GM12878 (cell line): ENCODE measurements at regions not wholly inside any gene's neighbourhood (a gene's known extent, or its start where the extent isn't known, plus 50 kb on each side); places are given as distances from the start of the nearest gene placed in this dataset.
"Not testable (repeated sequence)": the region's sequence is repeated elsewhere in the genome, so short reads cannot be mapped to it uniquely, and the experiment has no call there.

Experiments
- ATAC-seq: fragments of 200-7000 bp; cut with Tn5 transposase; 3 replicates; pipeline ENCODE4 v1.9.1; 2020; ENCODE audit warnings: mild to moderate bottlenecking, moderate library complexity
- BruUV-seq: library from RNA; stranded (reverse); fragments of 400-500 nt; replicated peaks from 2 replicates; lab custom pipeline; 2021; lab: Mats Ljungman, UMichigan
- CTCF ChIA-PET: fragments of 300-600 bp; sonication (Branson Sonifier 250); formaldehyde crosslinking; extraction: SDS; loops from one replicate; lab custom pipeline; 2021; ENCODE audit warnings: inconsistent platforms; lab: Yijun Ruan, JAX
- POLR2A ChIA-PET: fragments of 350-600 bp; formaldehyde crosslinking; extraction: SDS; loops from one replicate; lab custom pipeline; 2021; ENCODE audit warnings: inconsistent platforms; lab: Charles Lee
- RAD21 ChIA-PET: fragments of 300-600 bp; sonication (Branson Sonifier 250); formaldehyde crosslinking; loops from one replicate; lab custom pipeline; 2023; ENCODE audit warnings: antibody characterized with exemption; ENCODE audit not compliant: unreplicated experiment; lab: Charles Lee
- SMC1A ChIA-PET: fragments of 300-600 bp; sonication (Branson Sonifier 250); formaldehyde crosslinking; loops from one replicate; lab custom pipeline; 2023; ENCODE audit not compliant: unreplicated experiment, uncharacterized antibody; lab: Charles Lee
- DNase-seq: peaks from one replicate; pipeline ENCODE4 v3.0.0-alpha.2; 2011; ENCODE audit warnings: low read depth, low spot score
- FAIRE-seq: peaks from 3 replicates; lab custom pipeline; 2011; peaks lifted over from hg19 to GRCh38; lab: Jason Lieb, UNC
- H2AFZ ChIP-seq: 2 replicates; pipeline ENCODE4 v1.6.0; 2011; ENCODE audit warnings: low read depth, low read length, control low read depth; ENCODE audit not compliant: control insufficient read depth
- H3K27ac ChIP-seq: 2 replicates; pipeline ENCODE4 v1.5.1; 2011; ENCODE audit warnings: control low read depth; ENCODE audit not compliant: control insufficient read depth, insufficient read depth
- H3K27me3 ChIP-seq, 2 experiments: replicated peaks in 1 of 2; 2 replicates each; pipeline versions ENCODE4 v1.6.0 to v1.6.1; 2011; ENCODE audit warnings: low read length in 1 of 2; ENCODE audit not compliant: control insufficient read depth in 2 of 2, insufficient read depth in 2 of 2
- H3K36me3 ChIP-seq, 2 experiments: 2 replicates each; pipeline ENCODE4 v1.5.1; 2011; ENCODE audit warnings: low read length in 1 of 2; ENCODE audit not compliant: control insufficient read depth in 2 of 2, insufficient read depth in 2 of 2
- H3K4me1 ChIP-seq: 2 replicates; pipeline ENCODE4 v1.6.1; 2011; ENCODE audit warnings: mild to moderate bottlenecking, low read length, moderate library complexity, mixed read lengths; ENCODE audit not compliant: control insufficient read depth, insufficient read depth
- H3K4me2 ChIP-seq: 2 replicates; pipeline ENCODE4 v1.6.0; 2011; ENCODE audit warnings: control low read depth; ENCODE audit not compliant: control insufficient read depth, insufficient read depth
- H3K4me3 ChIP-seq: fragments of 200-600 bp; sonication (generic); 2 replicates; pipeline ENCODE4 v1.5.1; 2016
- H3K79me2 ChIP-seq: 2 replicates; pipeline ENCODE4 v1.6.0; 2011; ENCODE audit warnings: low read length; ENCODE audit not compliant: control insufficient read depth, insufficient read depth
- H3K9ac ChIP-seq: 2 replicates; pipeline ENCODE4 v1.8.0; 2011; ENCODE audit warnings: low read length, control low read depth, mixed read lengths; ENCODE audit not compliant: control insufficient read depth, insufficient read depth
- H3K9me3 ChIP-seq: replicated peaks from 3 replicates; pipeline ENCODE4 v1.5.1; 2011; ENCODE audit warnings: mild to moderate bottlenecking, low read length; ENCODE audit not compliant: control insufficient read depth, insufficient read depth
- H4K20me1 ChIP-seq: 2 replicates; pipeline ENCODE4 v1.6.0; 2011; ENCODE audit not compliant: control insufficient read depth, insufficient read depth
- CEBPZ ChIP-seq: fragments of 150-350 bp; IDR thresholded peaks from 2 replicates; pipeline ENCODE4 v1.6.1; 2016; ENCODE audit warnings: low read depth, low read length
- CTCF ChIP-seq, 3 experiments: IDR thresholded peaks in 2 of 3; conservative IDR thresholded peaks in 1 of 3; 2 replicates each; pipeline ENCODE4 v1.5.1; 2011; ENCODE audit warnings: low read depth in 3 of 3, low read length in 3 of 3, mild to moderate bottlenecking in 3 of 3, control low read depth in 2 of 3, moderate library complexity in 2 of 3, inconsistent platforms in 1 of 3, mixed read lengths in 1 of 3; ENCODE audit not compliant: control insufficient read depth in 2 of 3, insufficient read depth in 1 of 3; ENCODE audit errors: extremely low read depth in 1 of 3
- KDM1A ChIP-seq: fragments of 200-600 bp; sonication (generic); IDR thresholded peaks from 2 replicates; pipeline ENCODE4 v1.6.1; 2016; ENCODE audit warnings: borderline replicate concordance
- LARP7 ChIP-seq: fragments of 450-650 bp; IDR thresholded peaks from 2 replicates; pipeline ENCODE4 v1.6.1; 2017; ENCODE audit warnings: mild to moderate bottlenecking
- NFXL1 ChIP-seq: fragments of 450-650 bp; IDR thresholded peaks from 2 replicates; pipeline ENCODE4 v1.6.1; 2017; ENCODE audit warnings: antibody characterized with exemption, mild to moderate bottlenecking, borderline replicate concordance
- PAX5 ChIP-seq: IDR thresholded peaks from 2 replicates; pipeline ENCODE4 v1.6.1; 2011; ENCODE audit warnings: low read depth, low read length, borderline replicate concordance
- SIX5 ChIP-seq: IDR thresholded peaks from 2 replicates; pipeline ENCODE4 v1.6.1; 2011; ENCODE audit warnings: mild to moderate bottlenecking, low read depth, low read length, moderate library complexity; ENCODE audit not compliant: severe bottlenecking
- YBX1 ChIP-seq: fragments of 450-650 bp; IDR thresholded peaks from 2 replicates; pipeline ENCODE4 v1.6.1; 2016; ENCODE audit warnings: antibody characterized with exemption
- ZNF207 ChIP-seq: fragments of 450-650 bp; IDR thresholded peaks from 2 replicates; pipeline ENCODE4 v1.6.1; 2014; ENCODE audit warnings: antibody characterized with exemption, mild to moderate bottlenecking, borderline replicate concordance
- WGBS: methylation state at CpG from one replicate; pipeline ENCODE4 v1.1.6; 2016; ENCODE audit warnings: low lambda C conversion rate; ENCODE audit not compliant: insufficient replicate concordance, insufficient coverage; ENCODE audit errors: missing lambda C conversion rate; 5-methylcytosine and 5-hydroxymethylcytosine counted together
- in situ Hi-C: fragments of 300-500 bp; cut with MboI; formaldehyde crosslinking; loops from 9 replicates; pipeline ENCODE4 v1.14.3; 2018; ENCODE audit warnings: mixed read lengths
- intact Hi-C: fragments of 100-400 bp; cut with micrococcal nuclease; formaldehyde crosslinking; loops from one replicate; pipeline ENCODE4 v1.14.2; 2022; ENCODE audit not compliant: unreplicated experiment

- ChIA-PET RAD21 (no interaction called here), SMC1A (no interaction called here), CTCF (interaction anchor here (1.1 kb wide), 1 partner anchor 296 kb away, joined by 3 read pairs; no protein-coding TSS in a partner anchor), POLR2A (no interaction called here)
- 72% methylated on average over 19 of the region's 39 CpGs for WGBS
- no peak overlapping the region for H3K9ac ChIP-seq
- H3K4me3 ChIP-seq = no peak overlapping the region
- no peak overlapping the region for H3K27ac ChIP-seq
- no TSS peak for BruUV-seq
- H3K9me3 ChIP-seq = no peaks in the 10 kb centered on the region
- H3K4me1 ChIP-seq = no peaks in the 10 kb centered on the region
- TF ChIP-seq LARP7 = no peak
- TF ChIP-seq SIX5 = no peak
- TF ChIP-seq ZNF207 = no peak
- no peak for TF ChIP-seq PAX5
- TF ChIP-seq NFXL1 = no peak
- TF ChIP-seq KDM1A = no peak
- TF ChIP-seq CEBPZ = no peak
- TF ChIP-seq CTCF (IDR thresholded peaks at IDR 0.05 in 2 of 3, conservative IDR thresholded peaks at IDR 0.05 in 1 of 3; ENCODE audit: control insufficient read depth in 2 of 3, extremely low read depth in 1 of 3, insufficient read depth in 1 of 3, low read depth in 3 of 3, low read length in 3 of 3) = no peak
- no peak for TF ChIP-seq YBX1
- H3K79me2 ChIP-seq = no peaks in the 10 kb centered on the region
- no peaks in the 10 kb centered on the region for H4K20me1 ChIP-seq
- no peak for FAIRE-seq
- no peak overlapping the region for H3K4me2 ChIP-seq
- ATAC-seq = no peak
- in situ Hi-C loops (no loop called here), intact Hi-C loops (no loop called here)
- DNase-seq = no peak
- no peaks in the 10 kb centered on the region for H3K36me3 ChIP-seq
- H2AFZ ChIP-seq = no peak overlapping the region
- no peaks in the 10 kb centered on the region for H3K27me3 ChIP-seq
Measured at GRCh38 chr18:33820517-33821371, 242.7 kb downstream of the ASXL3 start.

GRCh38 chr18:33819692-33820343, 241.8 kb downstream of the ASXL3 start:
- H3K36me3 ChIP-seq, H3K4me3 ChIP-seq, H3K9ac ChIP-seq, H3K4me2 ChIP-seq, RAD21 ChIA-PET, H3K9me3 ChIP-seq, DNase-seq, H3K27ac ChIP-seq, H3K4me1 ChIP-seq, H3K27me3 ChIP-seq, POLR2A ChIA-PET, CTCF ChIA-PET, H4K20me1 ChIP-seq, BruUV-seq, in situ Hi-C loops, H3K79me2 ChIP-seq, FAIRE-seq, ATAC-seq, H2AFZ ChIP-seq, intact Hi-C loops, SMC1A ChIA-PET: not testable (repeated sequence)
- WGBS = 19% methylated on average over 2 of the region's 32 CpGs
